Nephron progenitor cell (in vitro differentiated cells): ENCODE measurements at regions not wholly inside any gene's neighbourhood (a gene's known extent, or its start where the extent isn't known, plus 50 kb on each side); places are given as distances from the start of the nearest gene placed in this dataset.
"Not testable (repeated sequence)": the region's sequence is repeated elsewhere in the genome, so short reads cannot be mapped to it uniquely, and the experiment has no call there.

Source experiments
- DNase-seq: peaks from one replicate; pipeline ENCODE4 v3.0.0; 2021
- H3K27ac Mint-ChIP-seq: 2 replicates; pipeline ENCODE4 v1.8.0; 2021; ENCODE audit warnings: mild to moderate bottlenecking, moderate library complexity, mixed read lengths
- H3K27me3 Mint-ChIP-seq: 2 replicates; pipeline ENCODE4 v1.8.0; 2021; ENCODE audit warnings: mild to moderate bottlenecking, low read depth, mixed read lengths; ENCODE audit not compliant: poor library complexity
- H3K36me3 Mint-ChIP-seq: 2 replicates; pipeline ENCODE4 v1.8.0; 2021; ENCODE audit warnings: low read depth, mixed read lengths
- H3K4me1 Mint-ChIP-seq: 2 replicates; pipeline ENCODE4 v1.8.0; 2021; ENCODE audit warnings: mixed read lengths
- H3K4me3 Mint-ChIP-seq: 2 replicates; pipeline ENCODE4 v1.8.0; 2021; ENCODE audit warnings: mild to moderate bottlenecking, moderate library complexity, mixed read lengths
- H3K9me3 Mint-ChIP-seq: 2 replicates; pipeline ENCODE4 v1.8.0; 2021; ENCODE audit warnings: mild to moderate bottlenecking, moderate library complexity, mixed read lengths
- CTCF ChIP-seq: fragments of 200-600 bp; sonication (generic); IDR thresholded peaks from 2 replicates; pipeline ENCODE4 v1.5.0; 2021; ENCODE audit warnings: antibody characterized with exemption

GRCh38 chr5:99355881-99356280 lies 427.1 kb upstream of the CHD1 start:
- DNase-seq, result no peak
- no peak for TF ChIP-seq CTCF
- H3K4me1 Mint-ChIP-seq, result peaks cover 17% of the 10 kb centered on the region
- peak overlapping the region; percentile 17 for H3K27ac Mint-ChIP-seq
- H3K27me3 Mint-ChIP-seq, result peaks cover 3% of the 10 kb centered on the region
- peaks cover 39% of the 10 kb centered on the region for H3K9me3 Mint-ChIP-seq
- no peak overlapping the region for H3K4me3 Mint-ChIP-seq
- peaks cover 19% of the 10 kb centered on the region for H3K36me3 Mint-ChIP-seq

- DNase-seq, result no peak
- peak overlapping the region; percentile 28 for H3K27ac Mint-ChIP-seq
- TF ChIP-seq CTCF, result no peak
- H3K4me1 Mint-ChIP-seq, result peaks cover 29% of the 10 kb centered on the region
- H3K9me3 Mint-ChIP-seq, result peaks cover 45% of the 10 kb centered on the region
- peaks cover 21% of the 10 kb centered on the region for H3K36me3 Mint-ChIP-seq
- H3K4me3 Mint-ChIP-seq, result no peak overlapping the region
- peaks cover 5% of the 10 kb centered on the region for H3K27me3 Mint-ChIP-seq
Measured at GRCh38 chr5:99349787-99350186, 421.0 kb upstream of the CHD1 start.

GRCh38 chr5:99348597-99348996 lies 419.8 kb upstream of the CHD1 start:
- peaks cover 44% of the 10 kb centered on the region for H3K9me3 Mint-ChIP-seq
- DNase-seq, result no peak
- no peak overlapping the region for H3K4me3 Mint-ChIP-seq
- peaks cover 14% of the 10 kb centered on the region for H3K36me3 Mint-ChIP-seq
- TF ChIP-seq CTCF, result no peak
- H3K27me3 Mint-ChIP-seq, result peaks cover 5% of the 10 kb centered on the region
- H3K4me1 Mint-ChIP-seq, result peaks cover 29% of the 10 kb centered on the region
- H3K27ac Mint-ChIP-seq, result peak overlapping the region; percentile 58

- H3K4me1 Mint-ChIP-seq, result not testable (repeated sequence)
Measured at GRCh38 chr5:99339758-99340157, 411.0 kb upstream of the CHD1 start.

DNA sequence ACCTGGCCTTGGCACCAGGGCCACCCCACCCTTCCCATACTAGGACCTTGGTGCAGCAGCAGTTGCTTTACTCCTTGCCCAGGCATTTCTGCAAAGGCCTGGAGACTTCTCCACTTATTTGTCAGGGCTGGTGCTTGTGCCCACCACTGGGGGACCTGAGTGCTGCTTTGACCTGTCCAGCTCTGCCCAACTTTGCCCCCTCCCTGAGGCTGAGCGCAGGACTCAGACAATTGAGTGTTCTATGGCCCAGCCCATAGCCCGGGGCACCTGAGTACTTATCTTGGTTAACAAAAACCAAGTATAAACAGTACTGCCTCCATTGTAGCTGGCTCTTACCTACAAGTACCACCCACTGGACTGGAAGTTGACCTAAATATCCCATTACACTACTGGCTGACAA lies 406.1 kb upstream of the CHD1 start:
- no peaks in the 10 kb centered on the region for H3K27me3 Mint-ChIP-seq
- H3K36me3 Mint-ChIP-seq, result peaks cover 6% of the 10 kb centered on the region
- no peak for DNase-seq
- H3K27ac Mint-ChIP-seq, result no peak overlapping the region
- TF ChIP-seq CTCF, result no peak
- peaks cover 32% of the 10 kb centered on the region for H3K9me3 Mint-ChIP-seq
- no peaks in the 10 kb centered on the region for H3K4me1 Mint-ChIP-seq
- no peak overlapping the region for H3K4me3 Mint-ChIP-seq

More at GRCh38 chr5:99339758-99340157, 411.0 kb upstream of the CHD1 start:
- peaks cover 57% of the 10 kb centered on the region for H3K9me3 Mint-ChIP-seq
- DNase-seq, H3K36me3 Mint-ChIP-seq, H3K27me3 Mint-ChIP-seq, H3K4me3 Mint-ChIP-seq, H3K27ac Mint-ChIP-seq: not testable (repeated sequence)

- TF ChIP-seq CTCF, result no peak
- peaks cover 7% of the 10 kb centered on the region for H3K4me1 Mint-ChIP-seq
- DNase-seq, result no peak
- no peak overlapping the region for H3K4me3 Mint-ChIP-seq
- H3K9me3 Mint-ChIP-seq, result peaks cover 6% of the 10 kb centered on the region
- H3K27me3 Mint-ChIP-seq, result no peaks in the 10 kb centered on the region
- H3K27ac Mint-ChIP-seq, result no peak overlapping the region
- H3K36me3 Mint-ChIP-seq, result no peaks in the 10 kb centered on the region
Measured at GRCh38 chr5:99331061-99331460, 402.3 kb upstream of the CHD1 start.
